Smooth muscle cell (in vitro differentiated cells): ENCODE measurements at regions not wholly inside any gene's neighbourhood (a gene's known extent, or its start where the extent isn't known, plus 50 kb on each side); places are given as distances from the start of the nearest gene placed in this dataset.

Experiments used
- DNase-seq: peaks from one replicate; lab custom pipeline; 2025; ENCODE audit not compliant: unreplicated experiment; lab: John Stamatoyannopoulos, UW
- H2AFZ ChIP-seq: fragments of 200-600 bp; sonication (generic); 2 replicates; pipeline ENCODE4 v1.6.0; 2016; ENCODE audit warnings: antibody characterized with exemption, low read depth, mild to moderate bottlenecking
- H3F3A ChIP-seq: fragments of 200-600 bp; sonication (generic); 2 replicates; pipeline ENCODE4 v1.6.0; 2017; ENCODE audit warnings: antibody characterized with exemption, low read depth
- H3K27ac ChIP-seq: fragments of 200-600 bp; sonication (generic); 2 replicates; pipeline ENCODE4 v1.5.1; 2016; ENCODE audit warnings: low read depth, mild to moderate bottlenecking
- H3K27me3 ChIP-seq: fragments of 200-600 bp; sonication (generic); 2 replicates; pipeline ENCODE4 v1.6.1; 2016; ENCODE audit warnings: low read depth, mild to moderate bottlenecking
- H3K36me3 ChIP-seq: fragments of 200-600 bp; sonication (generic); 2 replicates; pipeline ENCODE4 v1.5.1; 2016; ENCODE audit warnings: low read depth
- H3K4me1 ChIP-seq: fragments of 200-600 bp; sonication (generic); 2 replicates; pipeline ENCODE4 v1.5.1; 2016; ENCODE audit warnings: low read depth
- H3K4me2 ChIP-seq: fragments of 200-600 bp; sonication (generic); 2 replicates; pipeline ENCODE4 v1.6.0; 2016; ENCODE audit warnings: mild to moderate bottlenecking
- H3K4me3 ChIP-seq: fragments of 200-600 bp; sonication (generic); 2 replicates; pipeline ENCODE4 v1.5.1; 2016; ENCODE audit warnings: mild to moderate bottlenecking
- H3K79me2 ChIP-seq: fragments of 200-600 bp; sonication (generic); 2 replicates; pipeline ENCODE4 v1.6.0; 2016; ENCODE audit warnings: low read depth, mild to moderate bottlenecking
- H3K9ac ChIP-seq: fragments of 200-600 bp; sonication (generic); 2 replicates; pipeline ENCODE4 v1.6.0; 2016; ENCODE audit warnings: low read depth
- H3K9me3 ChIP-seq: fragments of 200-600 bp; sonication (generic); replicated peaks from 2 replicates; pipeline ENCODE4 v1.5.1; 2016; ENCODE audit warnings: low read depth
- H4K20me1 ChIP-seq: fragments of 200-600 bp; sonication (generic); 2 replicates; pipeline ENCODE4 v1.6.0; 2016; ENCODE audit warnings: low read depth
- CTCF ChIP-seq: fragments of 200-600 bp; sonication (generic); IDR thresholded peaks from 2 replicates; pipeline ENCODE4 v1.5.1; 2017; ENCODE audit warnings: borderline replicate concordance, mild to moderate bottlenecking, antibody characterized with exemption; ENCODE audit not compliant: insufficient read depth, poor library complexity, severe bottlenecking
- WGBS: methylation state at CpG from one replicate; pipeline ENCODE4 v1.1.7; 2016; ENCODE audit warnings: low lambda C conversion rate; 5-methylcytosine and 5-hydroxymethylcytosine counted together

- Histone ChIP-seq H3F3A (no peaks in the 10 kb centered on the region), H3K4me1 (no peaks in the 10 kb centered on the region), H3K9ac (no peak overlapping the region), H3K4me2 (no peak overlapping the region), H3K36me3 (no peaks in the 10 kb centered on the region), H4K20me1 (no peaks in the 10 kb centered on the region), H3K79me2 (no peaks in the 10 kb centered on the region), H3K27ac (no peak overlapping the region), H2AFZ (no peak overlapping the region), H3K9me3 (no peaks in the 10 kb centered on the region), H3K4me3 (no peak overlapping the region), H3K27me3 (no peaks in the 10 kb centered on the region)
- DNase-seq: no peak
- 85% methylated on average over 2 of the region's 2 CpGs for WGBS
- no peak for TF ChIP-seq CTCF
Observed at GRCh38 chr10:54993148-54993547, 192.1 kb upstream of the PCDH15 start.

GRCh38 chr10:54985732-54986131, 184.7 kb upstream of the PCDH15 start:
- Histone ChIP-seq H3K4me2 (no peak overlapping the region), H2AFZ (no peak overlapping the region), H3K27me3 (no peaks in the 10 kb centered on the region), H3K9me3 (no peaks in the 10 kb centered on the region), H3K4me3 (no peak overlapping the region), H3K36me3 (no peaks in the 10 kb centered on the region), H3K4me1 (no peaks in the 10 kb centered on the region), H3K9ac (no peak overlapping the region), H3K27ac (no peak overlapping the region), H3F3A (no peaks in the 10 kb centered on the region), H3K79me2 (no peaks in the 10 kb centered on the region), H4K20me1 (no peaks in the 10 kb centered on the region)
- DNase-seq: no peak
- WGBS: 13% methylated on average over 1 of the region's 1 CpG
- TF ChIP-seq CTCF: peak; percentile 50

- no peak overlapping the region for H3K27ac ChIP-seq
- H3K4me3 ChIP-seq: no peak overlapping the region
- no peaks in the 10 kb centered on the region for H4K20me1 ChIP-seq
- no peak for TF ChIP-seq CTCF
- no peaks in the 10 kb centered on the region for H3K4me1 ChIP-seq
- no peaks in the 10 kb centered on the region for H3F3A ChIP-seq
- no peaks in the 10 kb centered on the region for H3K9me3 ChIP-seq
- no peak overlapping the region for H3K9ac ChIP-seq
- H3K36me3 ChIP-seq: no peaks in the 10 kb centered on the region
- no peak overlapping the region for H2AFZ ChIP-seq
- H3K4me2 ChIP-seq: no peak overlapping the region
- DNase-seq: no peak
- H3K79me2 ChIP-seq: no peaks in the 10 kb centered on the region
- no peaks in the 10 kb centered on the region for H3K27me3 ChIP-seq
Observed at GRCh38 chr10:54983255-54983654, 182.2 kb upstream of the PCDH15 start.

GRCh38 chr10:54962134-54962900, 161.3 kb upstream of the PCDH15 start:
- H2AFZ ChIP-seq: no peak overlapping the region
- no peaks in the 10 kb centered on the region for H3F3A ChIP-seq
- WGBS: 84% methylated on average over 6 of the region's 6 CpGs
- H3K27ac ChIP-seq: no peak overlapping the region
- no peaks in the 10 kb centered on the region for H3K4me1 ChIP-seq
- no peaks in the 10 kb centered on the region for H3K36me3 ChIP-seq
- H3K9me3 ChIP-seq: no peaks in the 10 kb centered on the region
- no peaks in the 10 kb centered on the region for H3K27me3 ChIP-seq
- H3K4me3 ChIP-seq: no peak overlapping the region
- H3K4me2 ChIP-seq: no peak overlapping the region
- no peak overlapping the region for H3K9ac ChIP-seq
- no peaks in the 10 kb centered on the region for H3K79me2 ChIP-seq
- TF ChIP-seq CTCF: no peak
- no peak for DNase-seq
- H4K20me1 ChIP-seq: no peaks in the 10 kb centered on the region
